ENCODE measurements at regions not wholly inside any gene's neighbourhood (a gene's known extent, or its start where the extent isn't known, plus 50 kb on each side); places are given as distances from the start of the nearest gene placed in this dataset.
"Not testable (repeated sequence)": the region's sequence is repeated elsewhere in the genome, so short reads cannot be mapped to it uniquely, and the experiment has no call there.

DNA sequence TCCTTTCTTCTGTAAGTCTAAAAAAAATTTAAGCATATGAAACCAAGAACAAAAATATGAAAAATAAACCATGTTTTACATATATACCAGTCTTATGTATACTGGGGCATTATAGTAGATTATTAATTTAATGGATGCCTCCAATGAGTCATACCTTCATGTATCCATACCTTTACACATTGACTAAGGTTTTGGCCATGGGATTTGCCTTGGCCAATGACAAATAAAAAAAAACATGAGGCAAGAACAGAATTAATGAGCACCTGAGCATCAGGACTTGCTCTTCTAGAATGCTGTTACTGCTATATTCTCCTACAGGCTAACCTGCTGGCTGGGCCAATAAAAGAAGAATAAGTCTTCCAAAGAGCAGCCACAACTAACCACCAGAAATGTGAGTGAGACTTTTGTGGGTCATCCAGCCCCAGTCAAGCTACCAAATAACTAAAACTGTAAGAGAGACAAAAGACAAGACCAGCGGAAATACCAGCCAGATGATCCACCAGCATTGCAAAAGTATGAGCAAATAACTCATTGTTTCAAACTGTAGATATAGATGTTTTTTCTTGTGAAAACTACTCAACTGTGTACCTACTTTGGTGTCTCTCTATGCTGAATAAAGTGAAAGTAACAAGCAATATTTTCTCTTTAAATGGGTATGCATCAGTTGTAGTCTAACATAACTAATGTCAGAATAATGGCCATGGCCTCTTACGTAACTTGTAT is 749.6 kb upstream of the VRK2 start:
- DNase-seq (ENCODE audit: low read depth in 2 of 2): no peak

GRCh38 chr2:57313678-57314077 is 732.9 kb upstream of the VRK2 start:
- no peak for DNase-seq (ENCODE audit: low read depth in 2 of 2)

GRCh38 chr2:57314682-57315081 is 731.9 kb upstream of the VRK2 start:
- no peak for DNase-seq (ENCODE audit: low read depth in 2 of 2)

- DNase-seq (ENCODE audit: low read depth in 2 of 2): no peak
Observed at GRCh38 chr2:57330447-57330846, 716.2 kb upstream of the VRK2 start.

- no peak for DNase-seq (ENCODE audit: low read depth in 2 of 2)
Observed at GRCh38 chr2:57333221-57333620, 713.4 kb upstream of the VRK2 start.

GRCh38 chr2:57343391-57344006 is 703.1 kb upstream of the VRK2 start:
- DNase-seq (ENCODE audit: low read depth in 2 of 2): no peak

DNA sequence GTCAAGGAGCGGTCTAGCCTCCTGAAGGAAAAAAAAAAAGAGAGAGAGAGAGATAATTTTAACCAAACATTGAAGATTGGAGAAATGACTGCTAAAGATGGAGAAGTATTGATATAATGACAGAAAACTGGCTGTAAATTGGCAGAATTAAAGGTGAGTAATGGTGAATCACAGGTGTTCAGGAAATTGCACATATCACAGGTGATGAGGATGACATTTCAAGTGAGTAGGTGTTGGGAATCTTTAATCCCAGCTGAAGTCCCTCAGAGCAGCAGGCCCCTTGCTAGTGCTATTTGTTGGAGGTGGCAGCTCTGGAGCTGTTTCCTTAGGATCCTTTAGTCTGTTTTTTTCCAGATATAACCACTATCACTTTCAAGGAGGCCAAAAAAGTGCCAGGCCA is 678.4 kb upstream of the VRK2 start:
- DNase-seq (ENCODE audit: low read depth in 2 of 2): no peak

DNA sequence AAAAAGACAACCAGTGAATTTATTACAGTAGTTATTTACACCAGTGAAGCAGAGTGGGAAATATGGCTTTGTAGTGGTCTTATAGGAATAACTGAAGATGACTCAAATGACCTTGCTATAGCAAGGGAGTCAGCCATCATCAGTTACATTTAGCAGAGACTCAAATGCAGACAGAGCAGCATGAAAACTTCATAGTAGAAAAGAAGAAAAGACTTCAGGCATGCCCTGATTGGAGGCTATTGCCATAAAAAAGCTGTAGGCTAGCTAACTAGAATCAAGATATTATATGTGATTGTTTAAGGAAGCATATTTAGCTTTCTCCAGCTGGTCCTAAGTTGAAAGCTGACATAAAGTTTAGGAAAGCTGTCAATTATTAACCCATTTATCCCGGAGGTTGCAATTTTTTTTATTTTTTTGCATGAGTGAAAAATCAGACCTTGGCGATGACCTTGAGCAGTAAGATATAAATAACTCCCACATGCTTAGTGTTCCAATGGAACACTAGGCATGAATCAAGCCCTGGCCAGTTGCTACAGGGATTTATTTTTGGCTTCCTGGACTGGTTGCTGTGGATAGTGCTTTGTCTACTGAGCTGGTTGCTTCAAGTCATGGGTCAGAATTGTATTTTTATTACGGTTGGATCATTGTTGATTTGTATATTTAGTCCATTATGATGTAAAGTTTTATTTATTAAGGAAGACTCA is 675.6 kb upstream of the VRK2 start:
- no peak for DNase-seq (ENCODE audit: low read depth in 2 of 2)

- DNase-seq (ENCODE audit: low read depth in 2 of 2): no peak
Observed at GRCh38 chr2:57372237-57372984, 674.2 kb upstream of the VRK2 start.

GRCh38 chr2:57373530-57373929 is 673.1 kb upstream of the VRK2 start:
- DNase-seq (ENCODE audit: low read depth in 2 of 2): no peak

DNA sequence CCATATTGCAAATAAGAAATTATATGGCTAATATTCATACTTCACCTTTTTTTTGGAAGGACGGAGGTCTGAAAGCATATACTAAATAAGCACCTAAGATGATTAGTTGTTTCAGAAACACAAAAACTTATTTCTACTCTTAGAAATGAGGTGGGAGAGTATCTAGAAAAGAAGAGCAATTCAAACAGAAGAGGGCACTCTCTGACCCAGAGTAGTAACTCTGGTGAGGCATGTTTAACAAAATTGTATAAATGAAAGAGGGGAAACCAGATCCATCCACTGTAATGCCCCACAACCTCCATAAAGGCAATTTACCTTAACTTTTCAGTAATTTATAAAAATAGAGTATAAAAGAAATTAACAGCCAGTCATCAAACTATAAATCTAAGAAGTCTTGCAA is 669.6 kb upstream of the VRK2 start:
- no peak for DNase-seq (ENCODE audit: low read depth in 2 of 2)

GRCh38 chr2:57386305-57386704 is 660.3 kb upstream of the VRK2 start:
- no peak for DNase-seq (ENCODE audit: low read depth in 2 of 2)

GRCh38 chr2:57396355-57397098 is 650.1 kb upstream of the VRK2 start:
- DNase-seq (ENCODE audit: low read depth in 2 of 2): no peak

DNA sequence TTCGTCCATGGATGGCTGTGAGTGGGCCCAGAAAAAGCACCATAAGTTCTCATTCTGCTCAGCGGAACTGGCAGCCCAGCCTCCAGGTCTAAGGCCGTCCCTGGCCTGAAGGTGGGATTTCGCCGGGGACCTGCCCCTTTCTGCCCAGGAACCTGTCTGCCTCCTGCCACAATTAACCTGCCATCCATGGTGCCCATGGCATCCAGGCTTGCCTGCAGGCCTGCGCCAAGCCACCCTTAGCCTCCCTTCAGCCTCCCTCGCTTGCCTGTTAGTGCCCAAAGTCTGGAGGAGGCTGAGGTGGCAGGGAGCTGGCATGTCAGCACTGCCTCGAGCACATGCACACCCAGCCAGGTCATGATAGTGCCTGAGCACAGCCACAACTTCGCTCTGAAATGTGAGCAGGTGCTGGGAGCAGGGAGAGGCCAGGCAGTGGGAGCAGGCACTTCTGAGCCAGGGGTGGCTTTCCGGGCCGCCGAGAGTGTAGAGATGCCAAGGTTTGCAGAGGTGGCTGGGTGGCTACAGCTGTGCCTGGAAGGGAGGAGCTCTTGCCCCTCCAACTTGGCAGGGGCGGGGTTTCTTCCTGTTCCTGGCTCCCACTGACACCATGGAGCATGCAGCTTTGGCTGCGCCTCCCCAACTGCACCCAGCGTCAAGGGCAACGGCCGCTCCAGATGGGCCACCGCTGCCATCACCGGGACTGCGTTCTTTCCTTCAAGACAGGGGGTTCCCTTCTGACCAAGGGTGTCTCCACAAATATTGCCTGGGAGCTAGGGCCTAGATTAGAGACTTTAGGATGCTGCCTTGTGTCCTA is 648.9 kb upstream of the VRK2 start:
- no peak for DNase-seq (ENCODE audit: low read depth in 2 of 2)

DNA sequence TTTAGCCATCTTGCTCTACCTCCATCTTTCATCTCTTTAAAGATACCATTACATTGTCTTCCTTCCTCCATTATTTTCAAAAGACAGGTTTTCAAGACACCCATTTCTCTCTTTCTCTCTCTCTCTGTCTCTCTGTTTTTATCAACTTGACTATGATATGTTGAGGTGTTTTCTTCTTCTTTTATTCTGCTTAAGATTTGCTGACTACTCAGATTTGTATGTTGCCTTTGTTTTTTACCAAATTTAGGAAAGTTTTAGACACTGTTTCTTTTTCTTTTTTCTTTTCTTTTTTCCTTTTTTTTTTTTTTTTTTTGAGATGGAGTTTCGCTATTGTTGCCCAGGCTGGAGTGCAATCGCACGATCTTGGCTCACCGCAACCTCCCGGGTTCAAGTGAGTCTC is 647.5 kb upstream of the VRK2 start:
- DNase-seq (ENCODE audit: low read depth in 2 of 2): no peak

DNA sequence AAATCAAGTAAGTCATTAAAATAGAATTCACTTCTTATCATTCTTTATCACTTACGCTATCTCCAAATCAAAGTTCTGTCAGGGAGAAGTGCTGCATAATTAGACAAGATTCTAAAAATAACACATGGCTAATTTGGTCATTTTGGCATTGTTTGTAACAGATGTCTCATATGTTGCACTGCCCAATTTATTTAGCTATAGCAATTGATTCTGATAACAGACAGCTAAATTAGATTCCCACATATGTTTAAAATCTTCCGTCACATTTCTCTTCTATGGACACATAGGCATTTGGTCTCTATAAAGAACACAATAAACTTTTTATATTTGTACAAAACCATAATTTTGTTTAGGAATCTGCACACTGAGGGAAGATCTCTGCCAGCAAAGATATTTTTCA is 644.5 kb upstream of the VRK2 start:
- DNase-seq (ENCODE audit: low read depth in 2 of 2): no peak

GRCh38 chr2:57402755-57403154 is 643.9 kb upstream of the VRK2 start:
- no peak for DNase-seq (ENCODE audit: low read depth in 2 of 2)

- DNase-seq (ENCODE audit: low read depth in 2 of 2): no peak
Observed at GRCh38 chr2:57407772-57408201, 638.8 kb upstream of the VRK2 start.

DNA sequence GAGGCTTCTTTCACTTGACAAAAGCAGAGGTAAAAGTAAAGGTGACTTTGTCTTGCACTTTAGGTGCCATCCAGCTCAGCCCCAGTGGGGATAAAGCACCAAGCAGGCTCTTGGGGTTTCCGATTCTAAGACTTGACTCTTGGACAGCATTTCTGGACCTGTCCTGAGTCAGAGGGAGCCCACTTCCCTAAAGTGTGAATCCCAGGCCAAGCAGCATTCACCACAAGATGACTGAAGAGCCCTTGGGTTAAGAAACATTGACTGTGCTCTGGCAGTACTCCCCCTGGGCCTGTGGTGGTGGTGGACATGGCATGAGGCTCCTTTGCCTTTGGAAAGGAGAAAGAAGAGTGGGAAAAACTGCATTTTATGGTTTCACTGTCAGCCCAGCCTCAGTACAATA is 638.0 kb upstream of the VRK2 start:
- DNase-seq (ENCODE audit: low read depth in 2 of 2): no peak

DNA sequence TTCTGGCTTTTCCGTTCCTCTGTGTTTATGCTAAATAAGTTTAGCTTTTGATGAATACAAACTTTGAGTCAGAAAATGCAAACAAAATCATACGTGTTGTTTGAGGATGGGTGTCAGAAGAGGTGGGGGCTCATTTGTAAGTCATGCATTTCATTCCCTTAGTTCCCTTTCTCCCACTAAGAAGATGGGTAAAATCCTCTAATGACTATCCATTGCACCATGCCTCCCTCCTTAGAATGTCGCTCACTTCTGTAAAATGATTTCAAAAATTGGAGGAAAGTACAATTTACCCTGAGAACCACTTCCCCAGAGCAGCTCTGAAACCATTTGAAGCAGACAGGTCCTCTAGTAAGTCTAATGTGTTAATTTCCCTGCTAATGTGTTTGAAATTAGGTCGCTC is 629.6 kb upstream of the VRK2 start:
- DNase-seq (ENCODE audit: low read depth in 2 of 2): no peak

DNA sequence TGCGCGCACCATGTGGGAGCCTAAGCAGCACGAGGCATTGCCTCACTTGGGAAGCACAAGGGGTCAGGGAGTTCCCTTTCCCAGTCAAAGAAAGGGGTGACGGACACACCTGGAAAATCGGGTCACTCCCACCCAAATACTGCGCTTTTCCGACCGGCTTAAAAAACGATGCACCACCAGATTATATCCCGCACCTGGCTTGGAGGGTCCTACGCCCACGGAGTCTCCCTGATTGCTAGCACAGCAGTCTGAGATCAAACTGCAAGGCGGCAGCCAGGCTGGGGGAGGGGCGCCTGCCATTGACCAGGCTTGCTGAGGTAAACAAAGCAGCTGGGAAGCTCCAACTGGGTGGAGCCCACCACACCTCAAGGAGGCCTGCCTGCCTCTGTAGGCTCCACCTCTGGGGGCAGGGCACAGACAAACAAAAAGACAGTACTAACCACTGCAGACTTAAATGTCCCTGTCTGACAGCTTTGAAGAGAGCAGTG is 627.7 kb upstream of the VRK2 start:
- DNase-seq (ENCODE audit: low read depth in 2 of 2): not testable (repeated sequence)

Data from stimulated activated CD8-positive, alpha-beta memory T cell treated with anti-CD3 and anti-CD28 coated beads, Interleukin-7, amount 100 ng/mL, for 4 hours (primary cell).